ENCODE measurements at regions not wholly inside any gene's neighbourhood (a gene's known extent, or its start where the extent isn't known, plus 50 kb on each side); places are given as distances from the start of the nearest gene placed in this dataset.
"Not testable (repeated sequence)": the region's sequence is repeated elsewhere in the genome, so short reads cannot be mapped to it uniquely, and the experiment has no call there.

GRCh38 chr2:194345347-194345746 lies 1311.7 kb upstream of the SLC39A10 start:
- no peak for DNase-seq (ENCODE audit: low read depth in 4 of 4, low spot score in 3 of 4)

GRCh38 chr2:194343167-194343566 lies 1313.9 kb upstream of the SLC39A10 start:
- DNase-seq (ENCODE audit: low read depth in 4 of 4, low spot score in 3 of 4): no peak

- no peak for DNase-seq (ENCODE audit: low read depth in 4 of 4, low spot score in 3 of 4)
These were observed 1324.1 kb upstream of the SLC39A10 start for GRCh38 chr2:194332799-194333490.

- no peak for DNase-seq (ENCODE audit: low read depth in 4 of 4, low spot score in 3 of 4)
These were observed 1328.6 kb upstream of the SLC39A10 start for GRCh38 chr2:194328456-194328855.

GRCh38 chr2:194327196-194327888 lies 1329.7 kb upstream of the SLC39A10 start:
- DNase-seq (ENCODE audit: low read depth in 4 of 4, low spot score in 3 of 4): no peak

- no peak for DNase-seq (ENCODE audit: low read depth in 4 of 4, low spot score in 3 of 4)
These were observed 1333.3 kb upstream of the SLC39A10 start for GRCh38 chr2:194323740-194324139.

GRCh38 chr2:194320520-194320919 lies 1336.5 kb upstream of the SLC39A10 start:
- no peak for DNase-seq (ENCODE audit: low read depth in 4 of 4, low spot score in 3 of 4)

GRCh38 chr2:194319222-194319992 lies 1337.6 kb upstream of the SLC39A10 start:
- DNase-seq (ENCODE audit: low read depth in 4 of 4, low spot score in 3 of 4): no peak

- no peak for DNase-seq (ENCODE audit: low read depth in 4 of 4, low spot score in 3 of 4)
These were observed 1343.0 kb upstream of the SLC39A10 start for GRCh38 chr2:194314042-194314441.

- no peak for DNase-seq (ENCODE audit: low read depth in 4 of 4, low spot score in 3 of 4)
These were observed 1352.8 kb upstream of the SLC39A10 start for GRCh38 chr2:194304191-194304590.

GRCh38 chr2:194301946-194302345 lies 1355.1 kb upstream of the SLC39A10 start:
- no peak for DNase-seq (ENCODE audit: low read depth in 4 of 4, low spot score in 3 of 4)

GRCh38 chr2:194294156-194294555 lies 1362.9 kb upstream of the SLC39A10 start:
- no peak for DNase-seq (ENCODE audit: low read depth in 4 of 4, low spot score in 3 of 4)

GRCh38 chr2:194291104-194291503 lies 1365.9 kb upstream of the SLC39A10 start:
- DNase-seq (ENCODE audit: low read depth in 4 of 4, low spot score in 3 of 4): no peak

GRCh38 chr2:194289712-194290346 lies 1367.2 kb upstream of the SLC39A10 start:
- no peak for DNase-seq (ENCODE audit: low read depth in 4 of 4, low spot score in 3 of 4)

GRCh38 chr2:194276667-194277066 lies 1380.4 kb upstream of the SLC39A10 start:
- DNase-seq (ENCODE audit: low read depth in 4 of 4, low spot score in 3 of 4): not testable (repeated sequence)

- DNase-seq (ENCODE audit: low read depth in 4 of 4, low spot score in 3 of 4): no peak
These were observed 1385.6 kb upstream of the SLC39A10 start for GRCh38 chr2:194271293-194271961.

- no peak for DNase-seq (ENCODE audit: low read depth in 4 of 4, low spot score in 3 of 4)
These were observed 1386.4 kb upstream of the SLC39A10 start for GRCh38 chr2:194270648-194271047.

- no peak for DNase-seq (ENCODE audit: low read depth in 4 of 4, low spot score in 3 of 4)
These were observed 1392.4 kb upstream of the SLC39A10 start for GRCh38 chr2:194264586-194264985.

GRCh38 chr2:194260185-194260584 lies 1396.8 kb upstream of the SLC39A10 start:
- DNase-seq (ENCODE audit: low read depth in 4 of 4, low spot score in 3 of 4): no peak

- no peak for DNase-seq (ENCODE audit: low read depth in 4 of 4, low spot score in 3 of 4)
These were observed 1399.9 kb upstream of the SLC39A10 start for GRCh38 chr2:194257095-194257494.
